GM12892 (cell line): ENCODE measurements at regions not wholly inside any gene's neighbourhood (a gene's known extent, or its start where the extent isn't known, plus 50 kb on each side); places are given as distances from the start of the nearest gene placed in this dataset.
"Not testable (repeated sequence)": the region's sequence is repeated elsewhere in the genome, so short reads cannot be mapped to it uniquely, and the experiment has no call there.

ENCODE experiments used
- POLR2A ChIP-seq: IDR thresholded peaks from 2 replicates; pipeline ENCODE4 v1.6.1; 2011; ENCODE audit warnings: low read depth, low read length, control low read depth
- POLR2AphosphoS5 ChIP-seq: IDR thresholded peaks from 2 replicates; pipeline ENCODE4 v1.6.1; 2011; ENCODE audit warnings: low read depth, low read length, control low read depth
- TAF1 ChIP-seq: IDR thresholded peaks from 2 replicates; pipeline ENCODE4 v1.6.1; 2011; ENCODE audit warnings: low read depth, mild to moderate bottlenecking, control low read depth, low read length, borderline replicate concordance

DNA sequence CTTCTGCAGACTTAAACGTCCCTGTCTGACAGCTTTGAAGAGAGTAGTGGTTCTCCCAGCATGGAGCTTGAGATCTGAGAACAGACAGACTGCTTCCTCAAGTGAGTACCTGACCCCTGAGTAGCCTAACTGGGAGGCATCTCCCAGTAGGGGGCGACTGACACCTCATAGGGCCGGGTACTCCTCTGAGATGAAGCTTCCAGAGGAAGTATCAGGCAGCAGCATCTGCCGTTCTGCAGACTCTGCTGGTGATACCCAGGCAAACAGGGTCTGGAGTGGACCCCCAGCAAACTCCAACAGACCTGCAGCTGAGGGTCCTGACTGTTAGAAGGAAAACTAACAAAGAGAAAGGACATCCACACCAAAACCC, 174.4 kb downstream of the LRRC70 start:
- not testable (repeated sequence) for TF ChIP-seq POLR2AphosphoS5, POLR2A, TAF1
